ENCODE measurements at regions not wholly inside any gene's neighbourhood (a gene's known extent, or its start where the extent isn't known, plus 50 kb on each side); places are given as distances from the start of the nearest gene placed in this dataset.

- TF ChIP-seq, protein P1, sequence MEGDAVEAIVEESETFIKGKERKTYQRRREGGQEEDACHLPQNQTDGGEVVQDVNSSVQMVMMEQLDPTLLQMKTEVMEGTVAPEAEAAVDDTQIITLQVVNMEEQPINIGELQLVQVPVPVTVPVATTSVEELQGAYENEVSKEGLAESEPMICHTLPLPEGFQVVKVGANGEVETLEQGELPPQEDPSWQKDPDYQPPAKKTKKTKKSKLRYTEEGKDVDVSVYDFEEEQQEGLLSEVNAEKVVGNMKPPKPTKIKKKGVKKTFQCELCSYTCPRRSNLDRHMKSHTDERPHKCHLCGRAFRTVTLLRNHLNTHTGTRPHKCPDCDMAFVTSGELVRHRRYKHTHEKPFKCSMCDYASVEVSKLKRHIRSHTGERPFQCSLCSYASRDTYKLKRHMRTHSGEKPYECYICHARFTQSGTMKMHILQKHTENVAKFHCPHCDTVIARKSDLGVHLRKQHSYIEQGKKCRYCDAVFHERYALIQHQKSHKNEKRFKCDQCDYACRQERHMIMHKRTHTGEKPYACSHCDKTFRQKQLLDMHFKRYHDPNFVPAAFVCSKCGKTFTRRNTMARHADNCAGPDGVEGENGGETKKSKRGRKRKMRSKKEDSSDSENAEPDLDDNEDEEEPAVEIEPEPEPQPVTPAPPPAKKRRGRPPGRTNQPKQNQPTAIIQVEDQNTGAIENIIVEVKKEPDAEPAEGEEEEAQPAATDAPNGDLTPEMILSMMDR (IDR thresholded peaks at IDR 0.05): no peak
- no peak for TF ChIP-seq ZFX (IDR thresholded peaks at IDR 0.05; ENCODE audit: borderline replicate concordance)
Observed at GRCh38 chr2:133736674-133737073, 168.4 kb upstream of the NCKAP5 start.

Measured in 22Rv1 (cell line).